ENCODE measurements at regions not wholly inside any gene's neighbourhood (a gene's known extent, or its start where the extent isn't known, plus 50 kb on each side); places are given as distances from the start of the nearest gene placed in this dataset.

GRCh38 chr22:22741843-22742242 is 97.4 kb downstream of the GGTLC2 start:
- TF ChIP-seq RFX5 (IDR thresholded peaks at IDR 0.05; ENCODE audit: low read depth, low read length) = no peak
- no peak for TF ChIP-seq POLR2AphosphoS5 (IDR thresholded peaks at IDR 0.05; ENCODE audit: low read depth, low read length)
- TF ChIP-seq POLR2A (IDR thresholded peaks at IDR 0.05; ENCODE audit: insufficient read depth in 1 of 2, low read depth in 2 of 2, low read length in 2 of 2) = no peak

Measured in HepG2 (cell line).